HEK293 (cell line): ENCODE measurements at regions not wholly inside any gene's neighbourhood (a gene's known extent, or its start where the extent isn't known, plus 50 kb on each side); places are given as distances from the start of the nearest gene placed in this dataset.

Experiments used
- CTCF ChIA-PET: fragments of 350-600 bp; formaldehyde crosslinking; extraction: SDS; loops from one replicate; lab custom pipeline; 2021; ENCODE audit warnings: antibody characterized with exemption; lab: Yijun Ruan, JAX
- POLR2A ChIA-PET: fragments of 300-600 bp; formaldehyde crosslinking; extraction: SDS; loops from one replicate; lab custom pipeline; 2020; ENCODE audit warnings: antibody characterized with exemption, inconsistent platforms; lab: Yijun Ruan, JAX
- H3K27ac ChIP-seq: fragments of 200-500 bp; sonication (Bioruptor generic); 2 replicates; pipeline ENCODE4 v1.5.1; 2014; ENCODE audit warnings: low read depth, low read length, control low read depth, inconsistent platforms; ENCODE audit errors: extremely low read depth
- H3K36me3 ChIP-seq, 2 experiments: fragments of 200-500 bp in 1 of 2; sonication (Bioruptor generic) in 1 of 2; 1 replicate in 1 of 2; 2 replicates in 1 of 2; pipeline ENCODE4 v1.5.1; 2014 to 2017; ENCODE audit warnings: inconsistent platforms in 2 of 2, low read length in 2 of 2; ENCODE audit not compliant: control insufficient read depth in 2 of 2, insufficient read depth in 1 of 2
- H3K4me1 ChIP-seq: fragments of 200-500 bp; sonication (Bioruptor generic); 2 replicates; pipeline ENCODE4 v1.5.1; 2014; ENCODE audit warnings: mild to moderate bottlenecking, low read length, inconsistent platforms; ENCODE audit not compliant: control insufficient read depth, insufficient read depth
- H3K4me3 ChIP-seq: 2 replicates; pipeline ENCODE4 v1.5.1; 2011; ENCODE audit warnings: low read depth, mild to moderate bottlenecking, control low read depth, low read length, moderate library complexity
- H3K9me3 ChIP-seq: fragments of 200-500 bp; sonication (Bioruptor generic); 2 replicates; pipeline ENCODE4 v1.5.1; 2014; ENCODE audit warnings: low read depth, low read length, inconsistent platforms; ENCODE audit not compliant: control insufficient read depth, insufficient read depth
- INSM2 ChIP-seq: fragments of 450-650 bp; formaldehyde crosslinking; IDR thresholded peaks from 2 replicates; pipeline ENCODE4 v1.5.1; 2016; ENCODE audit warnings: missing biosample characterization, missing genetic modification characterization
- KLF7 ChIP-seq: fragments of 450-650 bp; formaldehyde crosslinking; IDR thresholded peaks from 2 replicates; pipeline ENCODE4 v1.5.1; 2016; ENCODE audit warnings: missing biosample characterization, missing genetic modification characterization, borderline replicate concordance
- KLF9 ChIP-seq: fragments of 450-650 bp; formaldehyde crosslinking; IDR thresholded peaks from 2 replicates; pipeline ENCODE4 v1.5.1; 2016; ENCODE audit warnings: missing biosample characterization, missing genetic modification characterization, low read depth
- MYNN ChIP-seq: fragments of 450-650 bp; formaldehyde crosslinking; IDR thresholded peaks from 2 replicates; pipeline ENCODE4 v1.5.1; 2016; ENCODE audit warnings: missing biosample characterization, missing genetic modification characterization, borderline replicate concordance
- MZF1 ChIP-seq: fragments of 450-650 bp; formaldehyde crosslinking; IDR thresholded peaks from 2 replicates; pipeline ENCODE4 v1.5.1; 2017; ENCODE audit warnings: missing biosample characterization, missing genetic modification characterization, borderline replicate concordance
- SALL2 ChIP-seq: fragments of 450-650 bp; formaldehyde crosslinking; IDR thresholded peaks from 2 replicates; pipeline ENCODE4 v1.5.0; 2017; ENCODE audit warnings: missing biosample characterization, mild to moderate bottlenecking, missing genetic modification characterization, borderline replicate concordance
- TCF7L2 ChIP-seq: IDR thresholded peaks from 2 replicates; pipeline ENCODE4 v1.6.1; 2011; ENCODE audit warnings: low read depth, mild to moderate bottlenecking, inconsistent platforms, low read length, moderate library complexity, borderline replicate concordance
- ZBTB1 ChIP-seq: fragments of 450-650 bp; formaldehyde crosslinking; IDR thresholded peaks from 2 replicates; pipeline ENCODE4 v1.5.1; 2016; ENCODE audit warnings: missing biosample characterization, missing genetic modification characterization
- ZBTB48 ChIP-seq: fragments of 450-650 bp; formaldehyde crosslinking; IDR thresholded peaks from 2 replicates; pipeline ENCODE4 v1.5.1; 2016; ENCODE audit warnings: missing biosample characterization, missing genetic modification characterization
- ZIC2 ChIP-seq: fragments of 450-650 bp; formaldehyde crosslinking; IDR thresholded peaks from 2 replicates; pipeline ENCODE4 v1.5.1; 2016; ENCODE audit warnings: missing biosample characterization, missing genetic modification characterization
- ZNF174 ChIP-seq: fragments of 450-650 bp; formaldehyde crosslinking; IDR thresholded peaks from 2 replicates; pipeline ENCODE4 v1.5.0; 2017; ENCODE audit warnings: missing biosample characterization, mild to moderate bottlenecking, missing genetic modification characterization
- ZNF175 ChIP-seq: fragments of 450-650 bp; formaldehyde crosslinking; IDR thresholded peaks from 2 replicates; pipeline ENCODE4 v1.5.1; 2016; ENCODE audit warnings: missing biosample characterization, missing genetic modification characterization
- ZNF223 ChIP-seq: fragments of 450-650 bp; formaldehyde crosslinking; IDR thresholded peaks from 2 replicates; pipeline ENCODE4 v1.5.1; 2016; ENCODE audit warnings: missing biosample characterization, missing genetic modification characterization
- ZNF23 ChIP-seq: fragments of 450-650 bp; formaldehyde crosslinking; IDR thresholded peaks from 2 replicates; pipeline ENCODE4 v1.5.1; 2016; ENCODE audit warnings: missing biosample characterization, missing genetic modification characterization, borderline replicate concordance
- ZNF274 ChIP-seq, 2 experiments: fragments of 200-500 bp in 1 of 2; fragments of 450-650 bp in 1 of 2; sonication (Bioruptor generic) in 1 of 2; formaldehyde crosslinking in 1 of 2; IDR thresholded peaks; 2 replicates each; pipeline versions ENCODE4 v1.5.1 to v1.6.1; 2014 to 2016; ENCODE audit warnings: borderline replicate concordance in 1 of 2, inconsistent platforms in 1 of 2, low read length in 1 of 2, missing biosample characterization in 1 of 2, missing genetic modification characterization in 1 of 2
- ZNF391 ChIP-seq: fragments of 450-650 bp; formaldehyde crosslinking; IDR thresholded peaks from 2 replicates; pipeline ENCODE4 v1.5.1; 2016; ENCODE audit warnings: low read depth, missing biosample characterization, missing genetic modification characterization, borderline replicate concordance
- ZNF433 ChIP-seq: fragments of 450-650 bp; formaldehyde crosslinking; IDR thresholded peaks from 2 replicates; pipeline ENCODE4 v1.5.1; 2016; ENCODE audit warnings: missing biosample characterization, missing genetic modification characterization, low read depth
- ZNF449 ChIP-seq: fragments of 450-650 bp; formaldehyde crosslinking; IDR thresholded peaks from 2 replicates; pipeline ENCODE4 v1.5.1; 2017; ENCODE audit warnings: missing biosample characterization, mild to moderate bottlenecking, missing genetic modification characterization, moderate library complexity
- ZNF501 ChIP-seq: fragments of 450-650 bp; formaldehyde crosslinking; IDR thresholded peaks from 2 replicates; pipeline ENCODE4 v1.5.1; 2016; ENCODE audit warnings: missing biosample characterization, missing genetic modification characterization
- ZNF518A ChIP-seq: fragments of 450-650 bp; formaldehyde crosslinking; conservative IDR thresholded peaks from 2 replicates; pipeline ENCODE4 v1.5.1; 2016; ENCODE audit warnings: low read depth, missing biosample characterization, missing genetic modification characterization
- ZNF610 ChIP-seq: fragments of 450-650 bp; formaldehyde crosslinking; IDR thresholded peaks from 2 replicates; pipeline ENCODE4 v1.5.1; 2016; ENCODE audit warnings: missing biosample characterization, missing genetic modification characterization, borderline replicate concordance
- ZNF654 ChIP-seq: fragments of 450-650 bp; formaldehyde crosslinking; IDR thresholded peaks from 2 replicates; pipeline ENCODE4 v1.5.1; 2016; ENCODE audit warnings: low read depth, missing biosample characterization, missing genetic modification characterization
- ZNF776 ChIP-seq: fragments of 450-650 bp; formaldehyde crosslinking; IDR thresholded peaks from 2 replicates; pipeline ENCODE4 v1.5.0; 2017; ENCODE audit warnings: missing biosample characterization, missing genetic modification characterization, borderline replicate concordance
- ZSCAN18 ChIP-seq: fragments of 450-650 bp; formaldehyde crosslinking; IDR thresholded peaks from 2 replicates; pipeline ENCODE4 v1.5.1; 2016; ENCODE audit warnings: missing biosample characterization, missing genetic modification characterization

GRCh38 chr1:105399716-105400115, 1650.0 kb downstream of the AMY1C start (continued):
- TF ChIP-seq INSM2 (tag by site-specific recombination), result no peak
- TF ChIP-seq ZNF23 (tag by site-specific recombination), result no peak
- no peak for TF ChIP-seq TCF7L2
- TF ChIP-seq, all 188 proteins: peak for 0

- CTCF ChIA-PET, result no interaction called here
- no peaks in the 10 kb centered on the region for H3K36me3 ChIP-seq
- TF ChIP-seq KLF7 (tag by site-specific recombination) (no peak), KLF9 (tag by site-specific recombination) (no peak), ZNF175 (tag by site-specific recombination) (no peak), ZNF654 (tag by site-specific recombination) (no peak), ZSCAN18 (tag by site-specific recombination) (no peak), ZNF391 (tag by site-specific recombination) (no peak), ZBTB48 (tag by site-specific recombination) (no peak), MZF1 (tag by site-specific recombination) (no peak), ZNF274 (IDR thresholded peaks at IDR 0.05; ENCODE audit: low read length) (no peak), ZNF274 (tag by site-specific recombination; IDR thresholded peaks at IDR 0.05; ENCODE audit: borderline replicate concordance) (no peak), ZBTB1 (tag by site-specific recombination) (no peak), ZNF518A (tag by site-specific recombination) (no peak), ZNF174 (tag by site-specific recombination) (no peak)
- no peaks in the 10 kb centered on the region for H3K9me3 ChIP-seq
- no peak overlapping the region for H3K4me3 ChIP-seq
- no peak overlapping the region for H3K27ac ChIP-seq
- POLR2A ChIA-PET, result no interaction called here
- no peaks in the 10 kb centered on the region for H3K4me1 ChIP-seq
Measured at GRCh38 chr1:105416261-105416660, 1640.2 kb upstream of the PRMT6 start.

GRCh38 chr1:105419030-105419429, 1637.4 kb upstream of the PRMT6 start:
- H3K36me3 ChIP-seq, result no peaks in the 10 kb centered on the region
- POLR2A ChIA-PET, result no interaction called here
- no peaks in the 10 kb centered on the region for H3K9me3 ChIP-seq
- TF ChIP-seq SALL2 (tag by site-specific recombination), result no peak
- TF ChIP-seq ZNF501, result no peak
- TF ChIP-seq MYNN (tag by site-specific recombination), result no peak
- no peak for TF ChIP-seq ZNF223 (tag by site-specific recombination)
- no peak for TF ChIP-seq ZNF449
- TF ChIP-seq ZIC2, result no peak
- no peak for TF ChIP-seq ZNF175 (tag by site-specific recombination)
- TF ChIP-seq ZNF610 (tag by site-specific recombination), result no peak
- no peak for TF ChIP-seq ZNF433 (tag by site-specific recombination)
- TF ChIP-seq ZNF776 (tag by site-specific recombination), result no peak
- no peaks in the 10 kb centered on the region for H3K4me1 ChIP-seq
- no peak overlapping the region for H3K4me3 ChIP-seq
- CTCF ChIA-PET, result no interaction called here
- H3K27ac ChIP-seq, result no peak overlapping the region
